ENCODE measurements at regions not wholly inside any gene's neighbourhood (a gene's known extent, or its start where the extent isn't known, plus 50 kb on each side); places are given as distances from the start of the nearest gene placed in this dataset.

GRCh38 chr5:77151501-77151900 lies 59.0 kb upstream of the PDE8B start:
- TF ChIP-seq EZH2 (IDR thresholded peaks at IDR 0.05; ENCODE audit: insufficient read depth, poor library complexity, severe bottlenecking) (no peak), EZH2phosphoT487 (IDR thresholded peaks at IDR 0.05; ENCODE audit: insufficient read depth, low read depth) (no peak)
